ENCODE measurements at regions not wholly inside any gene's neighbourhood (a gene's known extent, or its start where the extent isn't known, plus 50 kb on each side); places are given as distances from the start of the nearest gene placed in this dataset.

DNA sequence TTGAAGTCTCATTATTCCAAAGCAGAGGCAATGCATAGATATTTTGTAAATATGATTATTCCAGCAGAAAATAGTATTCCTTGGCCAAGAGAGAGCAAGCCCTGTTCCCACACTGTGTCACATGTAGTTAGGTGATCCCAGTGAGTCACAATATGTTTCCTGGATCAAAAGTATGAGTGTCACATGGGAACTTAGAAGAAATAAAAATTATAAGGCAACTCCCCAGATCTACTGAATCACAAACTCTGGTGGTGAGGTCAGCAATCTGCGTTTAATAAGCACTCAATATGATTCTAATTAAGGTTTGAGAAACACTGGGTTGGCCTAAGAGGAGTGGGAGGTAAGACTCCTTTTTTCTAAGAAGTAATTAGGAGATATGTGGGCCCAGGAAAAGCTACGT lies 1504.5 kb upstream of the PCDH20 start:
- 71 to 81% methylated on average over 2 of the region's 2 CpGs for WGBS, 2 donors
- no peak overlapping the region for H3K4me3 ChIP-seq
- no peaks in the 10 kb centered on the region for H3K27me3 ChIP-seq
- no peaks in the 10 kb centered on the region for H3K36me3 ChIP-seq
- intact Hi-C loops (cut with DNase I): no loop called here
- H3K4me1 ChIP-seq: no peaks in the 10 kb centered on the region
- no peak for DNase-seq
- TF ChIP-seq, protein P1, sequence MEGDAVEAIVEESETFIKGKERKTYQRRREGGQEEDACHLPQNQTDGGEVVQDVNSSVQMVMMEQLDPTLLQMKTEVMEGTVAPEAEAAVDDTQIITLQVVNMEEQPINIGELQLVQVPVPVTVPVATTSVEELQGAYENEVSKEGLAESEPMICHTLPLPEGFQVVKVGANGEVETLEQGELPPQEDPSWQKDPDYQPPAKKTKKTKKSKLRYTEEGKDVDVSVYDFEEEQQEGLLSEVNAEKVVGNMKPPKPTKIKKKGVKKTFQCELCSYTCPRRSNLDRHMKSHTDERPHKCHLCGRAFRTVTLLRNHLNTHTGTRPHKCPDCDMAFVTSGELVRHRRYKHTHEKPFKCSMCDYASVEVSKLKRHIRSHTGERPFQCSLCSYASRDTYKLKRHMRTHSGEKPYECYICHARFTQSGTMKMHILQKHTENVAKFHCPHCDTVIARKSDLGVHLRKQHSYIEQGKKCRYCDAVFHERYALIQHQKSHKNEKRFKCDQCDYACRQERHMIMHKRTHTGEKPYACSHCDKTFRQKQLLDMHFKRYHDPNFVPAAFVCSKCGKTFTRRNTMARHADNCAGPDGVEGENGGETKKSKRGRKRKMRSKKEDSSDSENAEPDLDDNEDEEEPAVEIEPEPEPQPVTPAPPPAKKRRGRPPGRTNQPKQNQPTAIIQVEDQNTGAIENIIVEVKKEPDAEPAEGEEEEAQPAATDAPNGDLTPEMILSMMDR (IDR thresholded peaks at IDR 0.05): no peak
- no peak for TF ChIP-seq POLR2A (IDR thresholded peaks at IDR 0.05)
- peaks cover 0 to 7% (median 4%) of the 10 kb centered on the region in 3 donors for H3K9me3 ChIP-seq
- no peak overlapping the region for H3K27ac ChIP-seq

DNA sequence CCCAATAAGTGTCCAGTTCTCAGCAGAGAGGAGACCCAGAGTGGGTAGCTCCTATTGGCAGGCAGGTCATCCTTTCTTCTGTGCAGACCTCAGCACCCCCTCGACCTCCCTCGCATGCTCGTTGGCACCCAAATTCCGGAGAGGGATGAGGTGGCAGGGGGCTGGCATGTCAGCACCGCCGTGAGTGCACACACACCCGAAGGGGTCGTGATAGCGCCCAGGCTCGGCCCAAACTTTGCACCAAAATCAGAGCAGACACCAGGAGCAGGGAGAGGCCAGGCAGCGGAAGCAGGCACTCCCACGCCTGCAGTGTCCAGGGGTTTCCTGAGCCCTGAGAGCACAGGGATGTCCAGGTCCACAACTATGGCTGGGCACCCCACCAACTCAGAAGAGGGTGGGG lies 1503.8 kb upstream of the PCDH20 start:
- DNase-seq: no peak
- peaks cover 0 to 7% (median 4%) of the 10 kb centered on the region in 3 donors for H3K9me3 ChIP-seq
- TF ChIP-seq POLR2A (IDR thresholded peaks at IDR 0.05): no peak
- TF ChIP-seq, protein P1 (IDR thresholded peaks at IDR 0.05): no peak
- H3K4me1 ChIP-seq: no peaks in the 10 kb centered on the region
- no peak overlapping the region for H3K27ac ChIP-seq
- intact Hi-C loops (cut with DNase I): no loop called here
- H3K36me3 ChIP-seq: no peaks in the 10 kb centered on the region
- no peaks in the 10 kb centered on the region for H3K27me3 ChIP-seq
- H3K4me3 ChIP-seq: no peak overlapping the region
- 85 to 100% methylated on average over 1 to 4 of the region's 12 CpGs for whole genome bisulfite sequencing, 2 donors

DNA sequence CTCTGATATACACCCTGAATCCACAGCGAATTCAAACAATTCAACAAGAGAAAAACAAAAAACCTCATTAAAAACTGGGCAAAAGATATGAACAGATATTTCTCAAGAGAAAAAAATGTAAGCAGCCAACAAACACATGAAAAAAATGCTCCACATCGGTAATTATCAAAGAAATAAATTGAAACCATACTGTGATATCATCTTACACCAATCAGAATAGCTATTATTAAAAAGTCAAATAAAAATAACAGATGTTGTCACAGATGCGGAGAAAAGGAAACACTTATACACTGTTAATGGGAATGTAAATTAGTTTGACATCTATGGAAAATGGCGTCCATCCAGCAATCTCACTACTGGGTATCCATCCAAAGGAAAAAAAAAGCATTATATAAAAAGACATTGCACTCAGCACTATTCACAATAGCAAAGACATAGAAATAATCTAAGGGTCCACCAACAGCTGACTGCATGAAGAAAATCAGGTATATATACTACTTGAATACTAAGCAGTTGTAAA lies 1495.0 kb upstream of the PCDH20 start:
- Histone ChIP-seq H3K4me3 (no peak overlapping the region), H3K27ac (no peak overlapping the region), H3K4me1 (no peaks in the 10 kb centered on the region), H3K27me3 (no peaks in the 10 kb centered on the region), H3K36me3 (no peaks in the 10 kb centered on the region), H3K9me3 (no peaks in the 10 kb centered on the region)
- no peak for DNase-seq
- 70% methylated on average over 4 of the region's 4 CpGs for WGBS, 2 donors
- intact Hi-C loops (cut with DNase I): no loop called here
- TF ChIP-seq POLR2A (IDR thresholded peaks at IDR 0.05): no peak
- TF ChIP-seq, protein P1 (IDR thresholded peaks at IDR 0.05): no peak

DNA sequence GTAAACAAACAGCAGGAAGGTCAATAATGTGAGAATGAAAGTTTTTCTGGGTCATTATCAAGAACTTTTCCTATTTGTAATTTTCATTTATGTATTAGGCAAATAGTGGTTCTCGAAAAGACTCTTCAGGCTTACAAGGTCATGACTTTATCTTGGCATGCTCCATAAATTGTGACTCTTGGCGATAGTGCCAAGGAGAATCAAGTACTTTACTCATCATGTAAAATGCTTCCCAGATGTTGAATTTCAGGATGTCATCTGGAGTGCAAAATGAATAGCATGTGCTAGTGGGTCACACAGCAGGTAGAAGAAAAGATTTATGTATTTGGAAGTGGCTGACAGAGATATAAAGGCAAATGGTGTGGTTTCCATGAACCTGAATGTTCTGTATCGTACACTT lies 1492.7 kb upstream of the PCDH20 start:
- TF ChIP-seq, protein P1 (IDR thresholded peaks at IDR 0.05): no peak
- no peak for TF ChIP-seq POLR2A (IDR thresholded peaks at IDR 0.05)
- H3K4me3 ChIP-seq: no peak overlapping the region
- H3K4me1 ChIP-seq: no peaks in the 10 kb centered on the region
- H3K27ac ChIP-seq: no peak overlapping the region
- DNase-seq: no peak
- H3K36me3 ChIP-seq: no peaks in the 10 kb centered on the region
- 55 to 68% methylated on average over 3 of the region's 3 CpGs for WGBS, 2 donors
- no peaks in the 10 kb centered on the region for H3K27me3 ChIP-seq
- intact Hi-C loops (cut with DNase I): no loop called here
- H3K9me3 ChIP-seq: no peaks in the 10 kb centered on the region

DNA sequence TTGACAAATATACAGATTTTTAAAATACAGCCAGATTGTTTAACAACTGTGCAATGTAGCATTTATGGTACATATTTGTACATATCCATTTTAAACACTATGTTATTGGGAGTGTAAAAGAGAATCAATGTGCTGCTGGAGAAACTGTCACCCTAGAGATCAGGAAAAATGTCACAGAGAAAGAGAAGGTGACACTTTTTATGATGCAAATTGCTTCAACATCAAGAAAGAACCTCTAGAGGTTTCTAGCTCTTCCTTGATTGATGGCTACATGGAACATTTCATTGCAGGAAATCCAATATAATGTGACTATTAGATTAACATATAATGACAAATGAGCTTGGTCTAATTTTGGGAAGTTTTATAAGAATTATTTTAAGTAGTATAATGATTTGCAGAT lies 1491.2 kb upstream of the PCDH20 start:
- H3K4me3 ChIP-seq: no peak overlapping the region
- no peaks in the 10 kb centered on the region for H3K36me3 ChIP-seq
- no peaks in the 10 kb centered on the region for H3K4me1 ChIP-seq
- TF ChIP-seq POLR2A (IDR thresholded peaks at IDR 0.05): no peak
- no peaks in the 10 kb centered on the region for H3K27me3 ChIP-seq
- no peak overlapping the region for H3K27ac ChIP-seq
- H3K9me3 ChIP-seq: peaks cover 0 to 2% (median 0%) of the 10 kb centered on the region in 3 donors
- intact Hi-C loops (cut with DNase I): no loop called here
- DNase-seq: no peak

DNA sequence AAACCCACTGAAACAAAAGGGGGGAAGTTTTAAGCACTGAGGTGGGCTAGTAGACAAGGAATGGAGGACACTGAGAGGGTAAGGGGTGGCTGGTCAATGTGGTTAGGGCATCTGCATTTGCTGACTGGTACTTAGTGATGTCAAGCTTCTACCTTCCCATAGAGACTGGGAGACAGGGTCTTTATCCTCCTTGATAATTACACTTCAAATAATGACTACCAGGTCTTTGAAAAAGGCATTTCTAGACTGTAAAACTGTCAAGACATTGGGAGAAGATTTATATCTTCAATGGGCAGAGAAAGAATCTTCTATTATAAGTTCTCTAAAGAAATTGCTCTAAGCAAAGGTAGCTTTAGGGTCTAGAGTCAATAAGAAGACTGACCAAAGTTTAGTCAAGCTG lies 1490.8 kb upstream of the PCDH20 start:
- TF ChIP-seq POLR2A (IDR thresholded peaks at IDR 0.05): no peak
- TF ChIP-seq, protein P1 (IDR thresholded peaks at IDR 0.05): no peak
- no peak for DNase-seq
- Histone ChIP-seq H3K4me1 (no peaks in the 10 kb centered on the region), H3K27ac (no peak overlapping the region), H3K4me3 (no peak overlapping the region), H3K36me3 (no peaks in the 10 kb centered on the region), H3K9me3 (peaks cover 0 to 4% (median 0%) of the 10 kb centered on the region in 3 donors), H3K27me3 (no peaks in the 10 kb centered on the region)
- intact Hi-C loops (cut with DNase I): no loop called here
